ENCODE measurements at regions not wholly inside any gene's neighbourhood (a gene's known extent, or its start where the extent isn't known, plus 50 kb on each side); places are given as distances from the start of the nearest gene placed in this dataset.
A peak's percentile ranks its signal among the peaks of the same experiment; 100 is the strongest.
"Not testable (repeated sequence)": the region's sequence is repeated elsewhere in the genome, so short reads cannot be mapped to it uniquely, and the experiment has no call there.

GRCh38 chr5:17896605-17897004 lies 262.3 kb downstream of the TAF11L14 start:
- DNase-seq = no peak

GRCh38 chr5:17897776-17898175 lies 263.5 kb downstream of the TAF11L14 start:
- no peak for DNase-seq

GRCh38 chr5:17898766-17899165 lies 264.5 kb downstream of the TAF11L14 start:
- no peak for DNase-seq

GRCh38 chr5:17907094-17907493 lies 272.8 kb downstream of the TAF11L14 start:
- DNase-seq = no peak

DNA sequence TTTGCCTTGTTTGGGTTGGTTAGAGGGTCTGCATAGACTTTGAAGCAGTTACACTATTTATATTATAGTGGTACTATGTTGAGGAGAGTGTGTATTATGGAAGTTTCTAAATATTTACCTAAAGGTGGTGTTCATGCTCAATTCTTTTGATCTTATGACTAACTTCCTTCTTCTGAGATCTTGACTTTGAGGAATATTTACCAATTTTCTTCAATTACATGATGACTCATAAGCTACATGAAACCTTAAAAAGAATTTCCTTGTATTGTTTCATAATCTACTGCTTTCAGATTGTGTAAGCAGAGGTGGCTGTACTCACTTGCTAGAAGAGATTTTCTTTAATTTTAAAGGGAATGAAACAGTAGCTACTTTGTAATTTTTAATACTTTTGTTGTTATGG lies 276.1 kb downstream of the TAF11L14 start:
- DNase-seq = peak; percentile 26

- no peak for DNase-seq
Measured at GRCh38 chr5:17912794-17913193, 278.5 kb downstream of the TAF11L14 start.

DNA sequence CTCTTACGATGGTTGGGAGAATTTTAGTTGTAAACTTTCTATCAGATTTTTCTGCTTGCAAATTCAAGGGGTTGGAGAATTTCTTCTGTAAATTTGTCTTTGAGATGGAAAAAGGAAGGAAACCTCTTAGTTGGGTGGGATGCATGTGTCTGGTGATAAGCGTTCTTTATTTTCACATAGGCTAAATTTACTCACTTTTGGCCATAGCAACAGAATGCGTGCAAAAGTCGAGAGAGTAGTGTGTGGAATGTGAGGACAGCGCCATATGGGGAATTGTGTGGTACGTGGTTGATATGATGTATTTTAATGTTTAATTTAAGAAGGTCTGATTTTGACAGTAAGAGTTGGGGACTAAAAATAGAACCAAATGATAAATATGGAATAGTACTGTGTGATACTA lies 282.2 kb downstream of the TAF11L14 start:
- peak; percentile 9 for DNase-seq

DNA sequence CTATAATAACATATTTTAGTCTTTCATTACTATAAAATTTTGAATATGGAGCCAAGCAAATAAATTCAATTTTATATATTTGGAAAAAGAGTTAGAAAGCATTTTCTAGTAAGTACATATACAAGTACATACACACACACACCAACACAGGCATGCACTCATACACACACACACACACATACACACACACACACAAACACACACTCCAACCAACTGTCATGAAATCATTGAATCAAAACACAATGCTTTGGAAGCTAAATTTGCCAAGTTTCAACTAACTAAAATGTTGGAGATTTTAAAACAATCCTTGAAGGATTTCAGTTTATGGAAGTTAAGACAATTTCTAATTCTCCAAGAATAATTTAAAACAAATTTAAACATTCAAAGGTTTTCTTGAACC lies 283.2 kb downstream of the TAF11L14 start:
- DNase-seq = no peak

GRCh38 chr5:17918373-17919104 lies 284.3 kb downstream of the TAF11L14 start:
- DNase-seq = no peak

GRCh38 chr5:17925276-17925675 lies 291.0 kb downstream of the TAF11L14 start:
- no peak for DNase-seq

GRCh38 chr5:17928581-17928981 lies 294.3 kb downstream of the TAF11L14 start:
- no peak for DNase-seq

GRCh38 chr5:17929171-17929570 lies 294.9 kb downstream of the TAF11L14 start:
- no peak for DNase-seq

DNA sequence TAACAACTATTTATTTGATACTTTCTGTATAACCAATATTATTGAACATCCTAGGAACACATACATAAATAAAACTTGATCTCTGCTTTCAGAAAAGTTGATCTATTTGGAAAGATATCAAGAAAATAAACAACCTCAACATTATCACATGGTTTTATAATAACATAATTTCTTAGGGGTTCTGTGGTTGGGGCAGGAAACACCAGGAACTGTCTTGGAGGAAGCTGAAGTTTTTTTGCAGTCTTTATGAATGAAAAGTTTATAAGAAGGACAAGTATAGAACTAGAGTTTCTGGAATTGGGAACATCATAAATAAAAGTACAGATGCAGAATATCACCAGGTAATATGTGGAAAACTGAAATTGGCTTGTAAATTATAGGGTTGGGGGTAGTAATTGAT lies 296.1 kb downstream of the TAF11L14 start:
- no peak for DNase-seq

- DNase-seq = no peak
Measured at GRCh38 chr5:17944046-17944445, 309.8 kb downstream of the TAF11L14 start.

GRCh38 chr5:17947029-17947428 lies 312.8 kb downstream of the TAF11L14 start:
- DNase-seq = no peak

GRCh38 chr5:17951392-17952169 lies 317.3 kb downstream of the TAF11L14 start:
- DNase-seq = peak; percentile 2

DNA sequence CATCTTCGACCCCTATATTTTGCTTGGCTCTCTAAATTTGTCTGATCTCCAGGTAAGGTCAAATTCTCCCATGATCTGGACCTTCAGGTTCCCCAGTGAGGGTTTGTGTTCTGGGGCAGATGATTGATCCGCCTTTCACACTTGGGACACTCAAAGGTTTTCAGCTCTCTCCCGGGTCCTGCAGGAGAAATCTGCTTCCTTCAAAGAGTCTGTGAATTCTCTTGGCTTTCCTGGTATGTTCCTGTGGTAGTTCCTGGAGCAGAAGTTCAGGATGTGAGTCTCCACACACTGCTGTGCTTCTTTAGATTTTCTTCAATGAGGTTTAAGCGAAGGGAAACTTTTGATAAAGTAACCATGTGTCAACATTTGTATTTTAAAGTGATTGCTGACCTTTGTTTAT lies 318.0 kb downstream of the TAF11L14 start:
- no peak for DNase-seq

GRCh38 chr5:17964067-17964466 lies 329.8 kb downstream of the TAF11L14 start:
- no peak for DNase-seq

- DNase-seq = no peak
Measured at GRCh38 chr5:17966640-17967402, 332.6 kb downstream of the TAF11L14 start.

DNA sequence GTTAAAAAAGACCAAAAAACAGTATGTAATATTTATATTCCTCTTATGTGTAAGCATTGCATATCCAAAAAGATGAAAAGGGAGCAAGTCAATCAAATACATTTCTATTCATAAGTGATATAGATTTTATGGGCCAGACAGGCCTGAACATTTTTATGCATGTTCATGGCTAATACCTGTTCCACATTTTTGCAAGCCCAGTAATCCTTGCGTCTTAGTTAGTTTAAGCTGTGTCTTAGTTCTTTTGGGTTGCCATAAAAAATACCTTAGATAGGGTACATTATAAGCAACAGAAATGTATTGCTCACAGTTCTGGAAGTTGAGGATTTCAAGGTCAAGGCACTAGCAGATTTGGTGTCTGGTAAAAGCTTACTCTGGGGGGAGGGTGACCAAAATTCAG lies 342.1 kb downstream of the TAF11L14 start:
- no peak for DNase-seq

DNA sequence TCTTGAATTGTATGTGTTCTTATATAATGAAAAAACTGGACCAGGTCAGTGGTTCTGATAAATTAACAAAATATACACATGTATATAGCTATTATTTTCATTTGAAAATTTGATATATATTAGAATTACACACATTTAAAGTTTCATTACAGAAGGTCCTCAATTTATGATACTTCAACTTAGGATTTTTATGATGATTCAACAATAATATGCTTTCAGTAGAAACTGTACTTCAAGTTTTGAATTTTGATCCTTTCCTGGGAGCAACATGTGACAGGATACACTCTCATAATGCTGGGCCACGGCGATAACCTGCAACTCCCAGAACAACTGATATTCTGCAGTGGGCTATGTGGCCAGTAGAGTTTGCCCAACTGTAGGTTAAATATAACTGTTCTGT lies 344.7 kb downstream of the TAF11L14 start:
- DNase-seq = no peak

- not testable (repeated sequence) for DNase-seq
Measured at GRCh38 chr5:17982626-17983025, 348.4 kb downstream of the TAF11L14 start.

DNA sequence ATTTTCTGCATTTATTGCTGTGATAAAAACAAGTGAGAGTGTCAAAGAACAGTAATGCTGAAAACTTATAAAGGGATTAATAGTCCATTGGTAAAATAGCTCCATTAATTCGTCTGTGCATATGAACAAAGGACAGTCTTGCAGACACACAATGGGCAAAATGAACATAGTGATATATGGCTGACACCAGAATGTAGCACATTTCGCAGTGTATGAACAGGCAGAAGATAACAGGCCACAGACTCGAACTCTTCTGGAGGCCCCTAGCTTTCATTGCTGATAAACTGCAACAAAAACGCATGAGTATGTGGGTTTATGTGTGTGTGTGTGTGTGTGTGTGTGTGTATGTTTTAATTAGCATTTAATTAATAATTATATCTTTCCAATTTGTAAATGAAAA lies 354.8 kb downstream of the TAF11L14 start:
- DNase-seq = no peak

All from hematopoietic multipotent progenitor cell treated with erythropoietin and hydrocortisone succinate and interleukin-3 and kit ligand, for 6 days (in vitro differentiated cells).